ENCODE measurements at regions not wholly inside any gene's neighbourhood (a gene's known extent, or its start where the extent isn't known, plus 50 kb on each side); places are given as distances from the start of the nearest gene placed in this dataset.
"Not testable (repeated sequence)": the region's sequence is repeated elsewhere in the genome, so short reads cannot be mapped to it uniquely, and the experiment has no call there.

GRCh38 chr9:74415995-74416394 is 81.1 kb upstream of the RORB start:
- DNase-seq, result no peak
- Histone ChIP-seq H3K36me3 (no peaks in the 10 kb centered on the region), H3K4me1 (no peaks in the 10 kb centered on the region), H3K27me3 (no peaks in the 10 kb centered on the region), H3K9me3 (no peaks in the 10 kb centered on the region), H3K4me3 (no peak overlapping the region), H3K27ac (no peak overlapping the region)
- TF ChIP-seq EP300 (IDR thresholded peaks at IDR 0.05) (no peak), POLR2AphosphoS5 (IDR thresholded peaks at IDR 0.05) (no peak), CTCF (IDR thresholded peaks at IDR 0.05) (no peak), POLR2A (IDR thresholded peaks at IDR 0.05) (no peak)
- intact Hi-C loops (cut with DNase I; ENCODE audit: low total_unique reads), result no loop called here

GRCh38 chr9:74424488-74424887 is 72.6 kb upstream of the RORB start:
- intact Hi-C loops (cut with DNase I; ENCODE audit: low total_unique reads); DNase-seq; H3K4me1 ChIP-seq; H3K9me3 ChIP-seq; H3K27ac ChIP-seq; H3K4me3 ChIP-seq; H3K36me3 ChIP-seq; H3K27me3 ChIP-seq: not testable (repeated sequence)
- WGBS, 5 donors, result 76 to 82% (median 78%) methylated on average over 16 of the region's 16 CpGs

GRCh38 chr9:74431467-74431866 is 65.7 kb upstream of the RORB start:
- Histone ChIP-seq H3K36me3 (no peaks in the 10 kb centered on the region), H3K27ac (no peak overlapping the region), H3K27me3 (no peaks in the 10 kb centered on the region), H3K9me3 (no peaks in the 10 kb centered on the region), H3K4me1 (no peaks in the 10 kb centered on the region), H3K4me3 (no peak overlapping the region)
- no peak for TF ChIP-seq POLR2A (IDR thresholded peaks at IDR 0.05)
- no peak for TF ChIP-seq EP300 (IDR thresholded peaks at IDR 0.05)
- no peak for TF ChIP-seq CTCF (IDR thresholded peaks at IDR 0.05)
- TF ChIP-seq POLR2AphosphoS5 (IDR thresholded peaks at IDR 0.05), result no peak
- WGBS, 5 donors, result 80 to 96% (median 91%) methylated on average over 1 of the region's 1 CpG
- intact Hi-C loops (cut with DNase I; ENCODE audit: low total_unique reads), result no loop called here
- DNase-seq, result no peak

- DNase-seq, result no peak
- WGBS, 5 donors, result 56 to 67% (median 61%) methylated on average over 2 of the region's 2 CpGs
- no peak overlapping the region for H3K27ac ChIP-seq
- H3K36me3 ChIP-seq, result no peaks in the 10 kb centered on the region
- no peaks in the 10 kb centered on the region for H3K27me3 ChIP-seq
- no peaks in the 10 kb centered on the region for H3K9me3 ChIP-seq
- no peaks in the 10 kb centered on the region for H3K4me1 ChIP-seq
- TF ChIP-seq EP300 (IDR thresholded peaks at IDR 0.05) (no peak), POLR2A (IDR thresholded peaks at IDR 0.05) (no peak), CTCF (IDR thresholded peaks at IDR 0.05) (no peak), POLR2AphosphoS5 (IDR thresholded peaks at IDR 0.05) (no peak)
- H3K4me3 ChIP-seq, result no peak overlapping the region
- intact Hi-C loops (cut with DNase I; ENCODE audit: low total_unique reads), result no loop called here
These were observed 53.9 kb upstream of the RORB start for GRCh38 chr9:74443036-74443750.

GRCh38 chr9:74444369-74444768 is 52.8 kb upstream of the RORB start:
- Histone ChIP-seq H3K4me1 (no peaks in the 10 kb centered on the region), H3K36me3 (no peaks in the 10 kb centered on the region), H3K9me3 (no peaks in the 10 kb centered on the region), H3K4me3 (no peak overlapping the region), H3K27ac (no peak overlapping the region), H3K27me3 (no peaks in the 10 kb centered on the region)
- WGBS, 5 donors, result 87 to 95% (median 90%) methylated on average over 6 of the region's 6 CpGs
- intact Hi-C loops (cut with DNase I; ENCODE audit: low total_unique reads), result no loop called here
- TF ChIP-seq EP300 (IDR thresholded peaks at IDR 0.05), result no peak
- TF ChIP-seq POLR2AphosphoS5 (IDR thresholded peaks at IDR 0.05), result no peak
- TF ChIP-seq CTCF (IDR thresholded peaks at IDR 0.05), result no peak
- TF ChIP-seq POLR2A (IDR thresholded peaks at IDR 0.05), result no peak
- DNase-seq, result peak in 1 of 2 donors; percentile 2

All from stomach (tissue), 8 donors.